ENCODE measurements at regions not wholly inside any gene's neighbourhood (a gene's known extent, or its start where the extent isn't known, plus 50 kb on each side); places are given as distances from the start of the nearest gene placed in this dataset.

- Mint-ChIP-seq H3K27ac (ENCODE audit: unreplicated experiment) (no peak overlapping the region), H3K4me3 (ENCODE audit: unreplicated experiment) (no peak overlapping the region), H3K36me3 (ENCODE audit: unreplicated experiment) (no peaks in the 10 kb centered on the region), H3K27me3 (ENCODE audit: unreplicated experiment) (no peaks in the 10 kb centered on the region), H3K4me1 (ENCODE audit: low read depth, unreplicated experiment) (no peaks in the 10 kb centered on the region), H3K9me3 (ENCODE audit: unreplicated experiment) (no peaks in the 10 kb centered on the region)
- DNase-seq: no peak
- no peak for TF ChIP-seq CTCF (IDR thresholded peaks at IDR 0.05; ENCODE audit: partially characterized antibody, unreplicated experiment)
These were observed 1324.1 kb downstream of the CDH8 start for GRCh38 chr16:60712144-60712543.

GRCh38 chr16:60704726-60705125 is 1331.5 kb downstream of the CDH8 start:
- Mint-ChIP-seq H3K27me3 (ENCODE audit: unreplicated experiment) (no peaks in the 10 kb centered on the region), H3K27ac (ENCODE audit: unreplicated experiment) (no peak overlapping the region), H3K4me3 (ENCODE audit: unreplicated experiment) (no peak overlapping the region), H3K36me3 (ENCODE audit: unreplicated experiment) (no peaks in the 10 kb centered on the region), H3K4me1 (ENCODE audit: low read depth, unreplicated experiment) (no peaks in the 10 kb centered on the region), H3K9me3 (ENCODE audit: unreplicated experiment) (no peaks in the 10 kb centered on the region)
- DNase-seq: no peak
- TF ChIP-seq CTCF (IDR thresholded peaks at IDR 0.05; ENCODE audit: partially characterized antibody, unreplicated experiment): no peak

GRCh38 chr16:60703096-60703495 is 1333.1 kb downstream of the CDH8 start:
- no peak for DNase-seq
- Mint-ChIP-seq H3K36me3 (ENCODE audit: unreplicated experiment) (no peaks in the 10 kb centered on the region), H3K4me1 (ENCODE audit: low read depth, unreplicated experiment) (no peaks in the 10 kb centered on the region), H3K27me3 (ENCODE audit: unreplicated experiment) (no peaks in the 10 kb centered on the region), H3K27ac (ENCODE audit: unreplicated experiment) (no peak overlapping the region), H3K4me3 (ENCODE audit: unreplicated experiment) (no peak overlapping the region), H3K9me3 (ENCODE audit: unreplicated experiment) (no peaks in the 10 kb centered on the region)
- TF ChIP-seq CTCF (IDR thresholded peaks at IDR 0.05; ENCODE audit: partially characterized antibody, unreplicated experiment): no peak

GRCh38 chr16:60686824-60687223 is 1349.4 kb downstream of the CDH8 start:
- DNase-seq: no peak
- no peaks in the 10 kb centered on the region for H3K27me3 Mint-ChIP-seq (ENCODE audit: unreplicated experiment)
- H3K27ac Mint-ChIP-seq (ENCODE audit: unreplicated experiment): no peak overlapping the region
- H3K9me3 Mint-ChIP-seq (ENCODE audit: unreplicated experiment): no peaks in the 10 kb centered on the region
- no peak for TF ChIP-seq CTCF (IDR thresholded peaks at IDR 0.05; ENCODE audit: partially characterized antibody, unreplicated experiment)
- no peaks in the 10 kb centered on the region for H3K4me1 Mint-ChIP-seq (ENCODE audit: low read depth, unreplicated experiment)
- H3K4me3 Mint-ChIP-seq (ENCODE audit: unreplicated experiment): no peak overlapping the region
- no peaks in the 10 kb centered on the region for H3K36me3 Mint-ChIP-seq (ENCODE audit: unreplicated experiment)

GRCh38 chr16:60684002-60684401 is 1352.2 kb downstream of the CDH8 start:
- DNase-seq: no peak
- H3K9me3 Mint-ChIP-seq (ENCODE audit: unreplicated experiment): no peaks in the 10 kb centered on the region
- peaks cover 13% of the 10 kb centered on the region for H3K4me1 Mint-ChIP-seq (ENCODE audit: low read depth, unreplicated experiment)
- H3K27me3 Mint-ChIP-seq (ENCODE audit: unreplicated experiment): no peaks in the 10 kb centered on the region
- TF ChIP-seq CTCF (IDR thresholded peaks at IDR 0.05; ENCODE audit: partially characterized antibody, unreplicated experiment): no peak
- no peak overlapping the region for H3K27ac Mint-ChIP-seq (ENCODE audit: unreplicated experiment)
- H3K36me3 Mint-ChIP-seq (ENCODE audit: unreplicated experiment): no peaks in the 10 kb centered on the region
- H3K4me3 Mint-ChIP-seq (ENCODE audit: unreplicated experiment): no peak overlapping the region

Data from glutamatergic neuron (in vitro differentiated cells).